PFSK-1 (cell line): ENCODE measurements at regions not wholly inside any gene's neighbourhood (a gene's known extent, or its start where the extent isn't known, plus 50 kb on each side); places are given as distances from the start of the nearest gene placed in this dataset.

Experiments
- FOXP2 ChIP-seq: optimal IDR thresholded peaks from 2 replicates; pipeline ENCODE3; 2011; ENCODE audit warnings: borderline replicate concordance, control low read depth, inconsistent platforms; ENCODE audit not compliant: insufficient read depth; ENCODE audit errors: extremely low read length, extremely low read depth
- POLR2AphosphoS5 ChIP-seq: IDR thresholded peaks from 2 replicates; pipeline ENCODE4 v1.6.1; 2012; ENCODE audit warnings: low read depth, mild to moderate bottlenecking, control low read depth, low read length, moderate library complexity
- SIN3A ChIP-seq: IDR thresholded peaks from 2 replicates; pipeline ENCODE4 v1.6.1; 2012; ENCODE audit warnings: mild to moderate bottlenecking, low read length, moderate library complexity, borderline replicate concordance; ENCODE audit not compliant: insufficient read depth
- TAF1 ChIP-seq: IDR thresholded peaks from 2 replicates; pipeline ENCODE4 v1.6.1; 2012; ENCODE audit warnings: low read length, control low read depth, borderline replicate concordance; ENCODE audit not compliant: insufficient read depth
- TF ChIP-seq, protein P1 (sequence below), 2 experiments: IDR thresholded peaks; 2 replicates each; pipeline versions ENCODE4 v1.6.1 to v1.8.0; 2011 to 2012; ENCODE audit warnings: low read depth in 2 of 2, low read length in 2 of 2, control low read depth in 1 of 2, inconsistent platforms in 1 of 2, mild to moderate bottlenecking in 1 of 2, moderate library complexity in 1 of 2; ENCODE audit not compliant: insufficient read depth in 1 of 2

GRCh38 chr7:119010635-119011034 is 786.1 kb downstream of the ANKRD7 start:
- no peak for TF ChIP-seq SIN3A

DNA sequence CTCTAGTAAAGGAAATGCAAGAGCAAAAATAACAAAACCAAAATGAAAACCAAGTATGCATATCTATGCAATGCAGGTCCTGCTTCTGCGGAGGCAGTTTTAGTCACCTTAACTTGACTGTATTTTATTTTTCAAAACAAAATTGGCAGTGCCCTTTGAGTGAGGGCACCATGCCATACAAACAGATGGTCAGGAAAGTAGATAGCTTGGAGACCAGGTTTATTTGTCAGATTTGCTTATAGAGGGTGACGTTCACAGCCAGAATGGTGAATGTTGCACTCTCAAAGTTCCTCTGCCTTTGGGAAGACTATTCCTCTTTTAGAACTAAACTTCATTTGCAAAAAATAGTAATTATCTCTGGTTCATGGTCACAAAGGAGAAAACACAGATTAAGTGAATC is 801.9 kb downstream of the ANKRD7 start:
- TF ChIP-seq, protein P1, sequence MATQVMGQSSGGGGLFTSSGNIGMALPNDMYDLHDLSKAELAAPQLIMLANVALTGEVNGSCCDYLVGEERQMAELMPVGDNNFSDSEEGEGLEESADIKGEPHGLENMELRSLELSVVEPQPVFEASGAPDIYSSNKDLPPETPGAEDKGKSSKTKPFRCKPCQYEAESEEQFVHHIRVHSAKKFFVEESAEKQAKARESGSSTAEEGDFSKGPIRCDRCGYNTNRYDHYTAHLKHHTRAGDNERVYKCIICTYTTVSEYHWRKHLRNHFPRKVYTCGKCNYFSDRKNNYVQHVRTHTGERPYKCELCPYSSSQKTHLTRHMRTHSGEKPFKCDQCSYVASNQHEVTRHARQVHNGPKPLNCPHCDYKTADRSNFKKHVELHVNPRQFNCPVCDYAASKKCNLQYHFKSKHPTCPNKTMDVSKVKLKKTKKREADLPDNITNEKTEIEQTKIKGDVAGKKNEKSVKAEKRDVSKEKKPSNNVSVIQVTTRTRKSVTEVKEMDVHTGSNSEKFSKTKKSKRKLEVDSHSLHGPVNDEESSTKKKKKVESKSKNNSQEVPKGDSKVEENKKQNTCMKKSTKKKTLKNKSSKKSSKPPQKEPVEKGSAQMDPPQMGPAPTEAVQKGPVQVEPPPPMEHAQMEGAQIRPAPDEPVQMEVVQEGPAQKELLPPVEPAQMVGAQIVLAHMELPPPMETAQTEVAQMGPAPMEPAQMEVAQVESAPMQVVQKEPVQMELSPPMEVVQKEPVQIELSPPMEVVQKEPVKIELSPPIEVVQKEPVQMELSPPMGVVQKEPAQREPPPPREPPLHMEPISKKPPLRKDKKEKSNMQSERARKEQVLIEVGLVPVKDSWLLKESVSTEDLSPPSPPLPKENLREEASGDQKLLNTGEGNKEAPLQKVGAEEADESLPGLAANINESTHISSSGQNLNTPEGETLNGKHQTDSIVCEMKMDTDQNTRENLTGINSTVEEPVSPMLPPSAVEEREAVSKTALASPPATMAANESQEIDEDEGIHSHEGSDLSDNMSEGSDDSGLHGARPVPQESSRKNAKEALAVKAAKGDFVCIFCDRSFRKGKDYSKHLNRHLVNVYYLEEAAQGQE (IDR thresholded peaks at IDR 0.05; ENCODE audit: insufficient read depth in 1 of 2, low read depth in 2 of 2, low read length in 2 of 2) = no peak
- no peak for TF ChIP-seq POLR2AphosphoS5
- no peak for TF ChIP-seq FOXP2
- TF ChIP-seq SIN3A = no peak
- no peak for TF ChIP-seq TAF1

GRCh38 chr7:119028736-119029135 is 804.2 kb downstream of the ANKRD7 start:
- TF ChIP-seq, protein P1 (IDR thresholded peaks at IDR 0.05; ENCODE audit: insufficient read depth in 1 of 2, low read depth in 2 of 2, low read length in 2 of 2) = no peak
- no peak for TF ChIP-seq POLR2AphosphoS5
- no peak for TF ChIP-seq TAF1
- TF ChIP-seq FOXP2 = no peak
- no peak for TF ChIP-seq SIN3A

- TF ChIP-seq FOXP2 (no peak), POLR2AphosphoS5 (no peak), TAF1 (no peak), SIN3A (no peak)
- TF ChIP-seq, protein P1 (IDR thresholded peaks at IDR 0.05; ENCODE audit: insufficient read depth in 1 of 2, low read depth in 2 of 2, low read length in 2 of 2) = no peak
Observed at GRCh38 chr7:119033641-119034040, 809.1 kb downstream of the ANKRD7 start.

DNA sequence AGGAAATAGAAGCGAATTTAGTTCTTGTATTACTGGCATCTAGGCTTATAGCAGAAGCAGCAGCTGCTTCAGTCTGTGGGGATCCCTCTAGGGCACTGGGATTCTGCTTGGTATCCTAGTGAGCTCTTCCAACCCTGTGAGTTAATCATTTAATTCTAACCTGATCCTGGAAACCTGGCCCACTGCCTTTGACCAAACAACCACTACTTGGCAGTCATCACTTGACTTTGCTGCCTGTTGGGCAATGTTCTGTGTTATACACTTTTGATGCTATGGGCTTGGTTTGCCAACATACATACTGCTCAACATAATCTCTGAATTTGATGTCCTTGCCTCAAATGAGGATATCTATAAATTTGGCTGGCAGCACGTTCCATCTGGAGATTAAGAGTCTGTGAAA is 813.4 kb downstream of the ANKRD7 start:
- TF ChIP-seq FOXP2 = no peak
- TF ChIP-seq POLR2AphosphoS5 = no peak
- TF ChIP-seq TAF1 = no peak
- TF ChIP-seq SIN3A = no peak
- TF ChIP-seq, protein P1 (IDR thresholded peaks at IDR 0.05; ENCODE audit: insufficient read depth in 1 of 2, low read depth in 2 of 2, low read length in 2 of 2) = no peak
